ENCODE measurements at regions not wholly inside any gene's neighbourhood (a gene's known extent, or its start where the extent isn't known, plus 50 kb on each side); places are given as distances from the start of the nearest gene placed in this dataset.

DNA sequence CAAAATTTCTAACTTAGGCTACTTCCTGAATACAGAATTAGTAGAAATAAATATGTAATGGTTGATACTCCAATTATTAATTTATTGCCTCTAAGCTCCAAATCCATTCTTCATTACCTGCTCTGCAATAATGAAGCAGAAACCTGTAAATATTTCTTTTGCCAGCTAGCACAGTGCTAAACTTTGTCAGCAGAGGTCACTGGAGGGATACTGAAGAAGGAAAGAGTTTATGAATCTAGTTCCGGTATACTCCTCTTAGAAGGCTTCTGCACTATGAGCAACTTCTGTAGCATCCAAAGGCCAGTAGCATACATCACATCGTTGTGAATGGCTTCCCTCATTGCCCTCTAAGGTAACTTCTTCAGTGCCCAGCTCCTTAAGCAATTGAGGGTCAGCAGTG is 81.0 kb upstream of the LHX8 start:
- H3K4me1 Mint-ChIP-seq: no peaks in the 10 kb centered on the region
- no peak overlapping the region for H3K27ac Mint-ChIP-seq
- H3K4me3 Mint-ChIP-seq: no peak overlapping the region
- H3K9me3 Mint-ChIP-seq: peaks cover 0 to 24% (median 10%) of the 10 kb centered on the region in 9 donors
- H3K36me3 Mint-ChIP-seq: no peaks in the 10 kb centered on the region
- DNase-seq: no peak
- no peak for ATAC-seq
- POLR2A ChIA-PET: no interaction called here
- no peaks in the 10 kb centered on the region for H3K27me3 Mint-ChIP-seq

DNA sequence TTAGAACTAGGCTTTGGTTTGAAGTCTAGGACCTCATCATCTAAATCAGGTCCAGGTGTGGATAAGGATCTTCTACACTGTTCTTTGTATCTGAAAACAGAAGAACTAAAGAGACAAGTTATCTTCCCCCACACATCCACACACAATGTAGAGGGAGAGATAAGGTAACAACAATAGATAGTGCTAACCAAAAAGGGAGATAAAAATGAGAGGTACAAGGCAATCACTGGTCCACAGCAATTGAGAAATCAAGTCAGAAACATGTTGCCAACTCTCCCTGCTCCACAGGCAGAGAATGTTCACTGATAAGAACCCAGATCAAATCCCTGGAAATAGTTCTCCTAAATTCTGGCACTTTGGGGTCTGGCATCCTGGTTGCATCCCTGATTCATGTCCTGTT is 75.8 kb upstream of the LHX8 start:
- Mint-ChIP-seq H3K27me3 (no peaks in the 10 kb centered on the region), H3K4me1 (no peaks in the 10 kb centered on the region), H3K27ac (no peak overlapping the region), H3K9me3 (peaks cover 5 to 31% (median 14%) of the 10 kb centered on the region in 9 donors), H3K36me3 (no peaks in the 10 kb centered on the region), H3K4me3 (no peak overlapping the region)
- no peak for DNase-seq
- POLR2A ChIA-PET: no interaction called here
- ATAC-seq: no peak

DNA sequence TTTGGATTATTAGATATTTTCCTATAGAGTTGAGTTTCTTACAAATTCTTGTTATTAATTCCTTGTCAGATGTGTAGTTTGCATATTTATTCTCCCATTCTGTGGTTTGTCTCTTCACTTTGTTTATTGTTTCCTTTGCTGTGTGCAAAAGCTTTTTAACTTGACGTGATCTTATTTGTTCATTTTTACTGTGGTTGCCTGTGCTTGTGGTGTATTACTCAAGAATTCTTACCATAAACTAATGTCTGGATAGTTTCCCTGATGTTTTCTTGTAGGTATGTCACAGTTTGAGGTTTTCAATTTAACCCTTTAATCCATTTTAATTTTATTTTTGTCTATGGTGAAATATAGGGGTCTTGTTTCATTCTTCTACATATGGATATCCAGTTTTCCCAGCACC is 72.1 kb upstream of the LHX8 start:
- H3K4me1 Mint-ChIP-seq: no peaks in the 10 kb centered on the region
- no peak overlapping the region for H3K27ac Mint-ChIP-seq
- no peaks in the 10 kb centered on the region for H3K36me3 Mint-ChIP-seq
- H3K4me3 Mint-ChIP-seq: no peak overlapping the region
- DNase-seq: no peak
- no peak for ATAC-seq
- POLR2A ChIA-PET: no interaction called here
- H3K9me3 Mint-ChIP-seq: peaks cover 0 to 40% (median 7%) of the 10 kb centered on the region in 9 donors
- no peaks in the 10 kb centered on the region for H3K27me3 Mint-ChIP-seq

DNA sequence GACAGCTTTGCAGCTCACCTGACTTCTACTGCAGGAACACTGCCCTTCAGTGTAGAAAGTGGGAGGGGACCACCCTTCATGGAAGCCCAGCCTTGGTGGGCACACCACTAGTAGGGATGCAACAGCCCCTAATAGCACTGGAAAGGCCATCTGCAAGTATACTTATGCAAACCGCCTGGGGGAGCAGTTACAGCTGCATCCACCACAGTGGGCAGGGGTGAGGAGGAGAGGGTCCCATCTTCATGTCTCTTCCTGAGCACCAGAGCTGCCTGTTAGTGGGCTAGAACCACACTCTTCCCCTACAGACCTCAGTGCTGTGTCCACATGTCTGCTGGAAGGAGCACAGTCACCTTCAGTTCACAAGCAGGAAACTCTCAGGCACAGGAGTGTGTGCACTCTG is 66.2 kb upstream of the LHX8 start:
- H3K36me3 Mint-ChIP-seq: no peaks in the 10 kb centered on the region
- H3K27ac Mint-ChIP-seq: no peak overlapping the region
- peaks cover 0 to 6% (median 0%) of the 10 kb centered on the region in 5 donors for H3K27me3 Mint-ChIP-seq
- POLR2A ChIA-PET: no interaction called here
- H3K9me3 Mint-ChIP-seq: peaks cover 0 to 31% (median 3%) of the 10 kb centered on the region in 9 donors
- DNase-seq (no peak), ATAC-seq (no peak)
- no peak overlapping the region for H3K4me3 Mint-ChIP-seq
- H3K4me1 Mint-ChIP-seq: no peaks in the 10 kb centered on the region

DNA sequence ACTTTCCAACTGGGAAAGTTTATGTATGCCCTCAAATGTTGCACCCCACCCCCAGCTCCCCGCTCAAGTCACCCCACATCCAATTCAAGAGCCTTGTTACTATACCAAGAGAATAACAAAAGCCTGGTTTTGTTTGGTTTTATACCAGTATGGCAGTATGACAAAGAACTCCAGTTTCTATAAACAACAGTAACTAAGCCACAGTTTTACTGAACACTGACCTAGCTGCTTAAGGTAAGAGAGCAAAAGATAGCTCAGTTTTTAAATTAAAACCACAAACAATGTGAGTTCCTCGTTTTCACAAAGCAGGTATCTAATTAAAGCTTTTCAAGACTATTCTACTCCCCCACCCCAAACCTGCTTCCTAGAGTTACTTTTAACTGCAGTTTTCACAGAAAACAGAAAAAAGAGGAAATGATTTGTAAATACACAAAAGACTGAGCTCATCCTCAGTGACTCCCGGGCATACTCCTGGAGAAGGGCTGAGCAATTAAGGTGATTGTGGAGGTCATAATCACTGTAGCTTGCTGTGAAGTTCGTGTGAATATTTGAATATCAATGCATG is 59.3 kb upstream of the LHX8 start:
- no peak for ATAC-seq
- POLR2A ChIA-PET: no interaction called here
- peaks cover 0 to 9% (median 0%) of the 10 kb centered on the region in 9 donors for H3K9me3 Mint-ChIP-seq
- H3K27ac Mint-ChIP-seq: no peak overlapping the region
- no peaks in the 10 kb centered on the region for H3K36me3 Mint-ChIP-seq
- H3K4me1 Mint-ChIP-seq: no peaks in the 10 kb centered on the region
- peaks cover 0 to 10% (median 3%) of the 10 kb centered on the region in 5 donors for H3K27me3 Mint-ChIP-seq
- DNase-seq: no peak
- no peak overlapping the region for H3K4me3 Mint-ChIP-seq

DNA sequence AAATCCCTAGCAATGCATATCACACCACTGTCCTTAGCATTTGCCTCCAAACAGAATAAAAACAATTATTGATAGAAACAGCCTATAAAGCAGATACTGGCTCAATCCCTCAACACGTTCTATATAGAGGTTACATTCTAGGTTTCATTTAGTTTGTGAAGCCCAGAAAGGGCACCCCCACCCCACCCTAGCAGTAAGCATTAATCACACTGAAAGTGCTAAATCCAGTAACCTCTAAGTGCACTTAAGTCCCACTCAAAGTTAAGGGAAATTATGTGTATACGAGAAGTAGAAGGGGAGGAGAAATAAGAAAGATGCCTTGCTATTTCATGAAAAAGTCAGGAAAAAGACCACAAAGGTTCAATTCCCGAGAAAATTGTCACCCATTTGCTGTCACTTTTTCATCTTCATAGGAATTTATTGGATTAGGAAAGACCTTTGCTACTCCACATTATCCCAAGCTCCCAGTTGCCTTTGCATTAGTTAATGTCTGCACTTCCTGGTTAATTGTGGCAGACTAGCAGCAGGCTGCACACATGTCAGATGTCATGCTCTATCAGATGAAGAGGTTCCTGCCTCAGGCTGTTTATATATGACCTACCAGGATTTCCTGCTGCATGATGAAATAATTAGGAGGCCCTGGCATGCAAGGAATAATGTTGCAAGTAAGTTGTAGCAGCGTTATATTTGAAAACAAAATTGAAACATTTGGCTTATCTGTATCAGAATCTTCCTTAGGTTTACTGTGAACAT is 54.5 kb upstream of the LHX8 start:
- peaks cover 0 to 4% (median 3%) of the 10 kb centered on the region in 5 donors for H3K27me3 Mint-ChIP-seq
- H3K36me3 Mint-ChIP-seq: no peaks in the 10 kb centered on the region
- peaks cover 0 to 15% (median 0%) of the 10 kb centered on the region in 9 donors for H3K9me3 Mint-ChIP-seq
- DNase-seq: no peak
- H3K27ac Mint-ChIP-seq: no peak overlapping the region
- POLR2A ChIA-PET: no interaction called here
- no peak overlapping the region for H3K4me3 Mint-ChIP-seq
- ATAC-seq: no peak
- no peaks in the 10 kb centered on the region for H3K4me1 Mint-ChIP-seq

DNA sequence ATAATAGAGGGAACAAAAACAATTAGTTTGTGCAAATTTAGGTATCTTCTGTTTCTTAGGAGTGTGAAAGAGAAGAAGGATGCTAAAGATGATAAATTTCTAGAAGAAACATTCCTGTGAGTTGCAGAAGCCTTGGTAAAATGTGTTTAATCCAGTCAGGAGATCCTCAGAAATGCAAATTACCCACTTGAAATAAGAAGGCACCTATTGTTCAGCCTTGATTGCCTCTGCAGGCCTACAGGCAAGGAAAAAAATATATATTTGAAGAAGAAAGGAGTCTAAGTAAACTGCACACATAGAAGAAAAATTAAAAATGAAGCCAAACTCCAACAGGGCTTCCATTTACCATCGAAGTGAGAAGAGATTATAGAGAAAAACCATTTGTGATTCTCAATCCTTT is 51.0 kb upstream of the LHX8 start:
- POLR2A ChIA-PET: no interaction called here
- DNase-seq (no peak), ATAC-seq (no peak)
- Mint-ChIP-seq H3K4me3 (no peak overlapping the region), H3K4me1 (no peaks in the 10 kb centered on the region), H3K27me3 (peaks cover 0 to 7% (median 3%) of the 10 kb centered on the region in 5 donors), H3K27ac (no peak overlapping the region), H3K9me3 (peaks cover 0 to 6% (median 2%) of the 10 kb centered on the region in 9 donors), H3K36me3 (no peaks in the 10 kb centered on the region)

DNA sequence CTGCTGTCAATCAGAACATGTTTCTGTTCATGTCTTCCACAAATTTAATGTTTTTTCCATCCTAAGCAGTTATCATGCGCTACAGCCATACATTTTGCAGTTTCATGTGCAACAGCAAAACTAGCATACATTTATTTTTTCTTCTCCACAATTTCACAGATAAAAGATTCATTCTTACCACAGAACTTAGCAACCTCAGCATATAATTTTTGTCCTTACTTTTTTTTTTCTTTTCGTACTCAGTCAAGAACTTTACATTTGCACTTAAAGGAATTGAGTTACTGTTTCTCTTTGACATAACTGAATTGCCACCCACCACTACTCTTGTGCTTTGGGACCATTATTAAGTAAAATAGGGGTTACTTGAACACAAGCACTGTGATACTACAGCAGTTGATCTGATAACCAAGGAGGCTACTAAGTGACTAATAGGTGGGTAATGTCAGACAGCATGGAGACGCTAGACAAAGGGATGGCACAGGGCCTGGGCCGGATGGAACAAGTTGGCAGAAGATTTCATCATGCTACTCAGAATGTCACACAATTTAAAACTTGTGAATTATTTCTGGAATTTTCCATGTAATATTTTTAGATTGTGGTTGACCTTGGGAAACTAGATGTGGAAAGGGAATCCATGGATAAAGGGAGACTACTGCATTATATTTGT is 50.2 kb upstream of the LHX8 start:
- H3K27me3 Mint-ChIP-seq: peaks cover 0 to 6% (median 1%) of the 10 kb centered on the region in 5 donors
- no peak overlapping the region for H3K4me3 Mint-ChIP-seq
- ATAC-seq (no peak), DNase-seq (no peak)
- POLR2A ChIA-PET: no interaction called here
- H3K4me1 Mint-ChIP-seq: no peaks in the 10 kb centered on the region
- H3K9me3 Mint-ChIP-seq: peaks cover 0 to 6% (median 2%) of the 10 kb centered on the region in 9 donors
- no peak overlapping the region for H3K27ac Mint-ChIP-seq
- no peaks in the 10 kb centered on the region for H3K36me3 Mint-ChIP-seq
